ENCODE measurements at regions not wholly inside any gene's neighbourhood (a gene's known extent, or its start where the extent isn't known, plus 50 kb on each side); places are given as distances from the start of the nearest gene placed in this dataset.

GRCh38 chr18:76771192-76771799, 51.1 kb upstream of the ZNF236 start:
- no peak overlapping the region for H3K4me3 ChIP-seq
- no peak overlapping the region for H3K4me2 ChIP-seq
- H3K36me3 ChIP-seq: no peaks in the 10 kb centered on the region
- no peaks in the 10 kb centered on the region for H4K20me1 ChIP-seq
- peaks cover 31% of the 10 kb centered on the region for H3K9me3 ChIP-seq
- no peak overlapping the region for H3K9ac ChIP-seq
- H3K27ac ChIP-seq: no peak overlapping the region
- TF ChIP-seq Cebpa-rat (IDR thresholded peaks at IDR 0.05): no peak
- no peaks in the 10 kb centered on the region for H3K4me1 ChIP-seq
- no peaks in the 10 kb centered on the region for H3K27me3 ChIP-seq

GRCh38 chr18:76767954-76768353, 54.4 kb upstream of the ZNF236 start:
- Histone ChIP-seq H3K4me1 (no peaks in the 10 kb centered on the region), H3K4me2 (no peak overlapping the region), H3K4me3 (no peak overlapping the region), H3K9me3 (peaks cover 31% of the 10 kb centered on the region), H4K20me1 (no peaks in the 10 kb centered on the region), H3K27me3 (no peaks in the 10 kb centered on the region), H3K9ac (no peak overlapping the region), H3K36me3 (no peaks in the 10 kb centered on the region), H3K27ac (no peak overlapping the region)
- TF ChIP-seq Cebpa-rat (IDR thresholded peaks at IDR 0.05): no peak

DNA sequence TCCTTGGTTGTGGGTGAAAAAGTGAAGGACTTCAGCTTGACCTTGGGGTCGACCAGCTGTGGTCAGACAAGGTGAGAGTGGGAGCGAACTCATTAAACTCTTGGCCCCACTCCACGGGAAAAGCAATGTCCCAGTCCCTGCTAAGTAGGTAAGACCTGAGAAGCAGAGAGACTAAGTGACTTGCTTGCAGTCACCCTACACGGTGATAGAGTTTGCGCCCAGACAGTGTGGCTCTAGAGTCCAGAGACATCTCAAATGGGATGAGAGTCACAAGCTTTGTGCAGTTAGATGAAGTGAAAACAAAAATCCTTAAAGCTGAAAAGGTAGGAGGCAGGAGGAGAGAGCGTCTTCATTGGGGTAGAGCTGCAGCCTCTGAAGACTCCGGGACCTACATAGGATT, 55.9 kb upstream of the ZNF236 start:
- no peaks in the 10 kb centered on the region for H4K20me1 ChIP-seq
- no peak overlapping the region for H3K9ac ChIP-seq
- H3K4me2 ChIP-seq: no peak overlapping the region
- no peaks in the 10 kb centered on the region for H3K36me3 ChIP-seq
- H3K27me3 ChIP-seq: no peaks in the 10 kb centered on the region
- H3K27ac ChIP-seq: no peak overlapping the region
- no peak overlapping the region for H3K4me3 ChIP-seq
- H3K4me1 ChIP-seq: peaks cover 10% of the 10 kb centered on the region
- no peak for TF ChIP-seq Cebpa-rat (IDR thresholded peaks at IDR 0.05)
- peaks cover 32% of the 10 kb centered on the region for H3K9me3 ChIP-seq

DNA sequence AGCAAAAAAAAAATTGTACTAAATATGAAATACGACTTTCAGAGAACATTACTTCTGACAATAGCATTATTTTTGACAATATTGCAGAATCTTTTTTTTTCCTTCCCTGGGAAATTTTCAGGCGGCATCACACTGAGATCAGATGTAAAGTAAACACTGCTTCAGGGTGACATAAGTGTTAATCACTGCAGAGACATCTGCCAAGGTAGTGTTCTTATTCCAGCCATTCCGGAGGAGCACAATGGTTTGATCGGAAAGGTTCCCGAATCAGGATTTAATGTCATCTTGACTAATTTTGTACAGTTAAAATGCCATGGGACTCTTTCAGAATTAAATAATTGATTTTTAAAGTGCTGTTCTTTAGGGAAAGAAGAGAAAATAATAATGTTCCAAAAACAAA, 56.7 kb upstream of the ZNF236 start:
- Histone ChIP-seq H3K4me2 (no peak overlapping the region), H3K9me3 (peaks cover 37% of the 10 kb centered on the region), H3K27ac (no peak overlapping the region), H3K36me3 (no peaks in the 10 kb centered on the region), H3K4me1 (peaks cover 12% of the 10 kb centered on the region), H3K9ac (no peak overlapping the region), H3K27me3 (no peaks in the 10 kb centered on the region), H4K20me1 (no peaks in the 10 kb centered on the region), H3K4me3 (no peak overlapping the region)
- TF ChIP-seq Cebpa-rat (IDR thresholded peaks at IDR 0.05): no peak

DNA sequence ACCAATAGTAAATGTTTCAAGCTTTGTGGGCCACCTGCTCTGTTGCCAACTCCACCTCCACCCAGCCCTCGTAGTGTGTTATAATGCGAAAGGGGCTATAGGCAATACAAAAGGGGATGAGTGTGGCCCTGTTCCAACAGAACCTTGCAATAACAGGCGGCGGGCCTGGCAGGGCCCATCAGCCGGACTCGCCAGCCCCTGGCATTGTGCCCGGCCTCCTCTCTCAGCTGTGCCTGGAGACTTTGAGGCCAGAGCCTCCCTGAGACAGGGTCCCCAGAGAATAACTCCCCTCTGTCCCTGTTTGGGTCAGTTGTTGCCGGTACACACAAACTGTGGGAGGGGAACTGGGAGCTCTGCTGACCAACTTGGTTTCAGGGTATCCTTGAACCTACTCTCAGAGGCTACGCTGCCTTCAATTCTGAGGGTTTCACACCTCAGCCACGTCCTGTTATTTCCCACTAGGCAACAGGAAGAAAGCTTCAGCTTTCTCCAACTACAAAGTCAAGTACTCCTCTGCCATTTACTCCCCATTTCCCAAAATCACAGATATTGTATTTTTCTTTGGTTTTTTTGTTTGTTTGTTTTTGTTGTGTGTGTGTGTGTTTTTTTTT, 58.0 kb upstream of the ZNF236 start:
- Histone ChIP-seq H3K4me2 (no peak overlapping the region), H3K36me3 (no peaks in the 10 kb centered on the region), H3K9ac (no peak overlapping the region), H3K27ac (no peak overlapping the region), H3K27me3 (no peaks in the 10 kb centered on the region), H3K9me3 (peaks cover 31% of the 10 kb centered on the region), H4K20me1 (no peaks in the 10 kb centered on the region), H3K4me1 (peaks cover 12% of the 10 kb centered on the region), H3K4me3 (no peak overlapping the region)
- no peak for TF ChIP-seq Cebpa-rat (IDR thresholded peaks at IDR 0.05)

DNA sequence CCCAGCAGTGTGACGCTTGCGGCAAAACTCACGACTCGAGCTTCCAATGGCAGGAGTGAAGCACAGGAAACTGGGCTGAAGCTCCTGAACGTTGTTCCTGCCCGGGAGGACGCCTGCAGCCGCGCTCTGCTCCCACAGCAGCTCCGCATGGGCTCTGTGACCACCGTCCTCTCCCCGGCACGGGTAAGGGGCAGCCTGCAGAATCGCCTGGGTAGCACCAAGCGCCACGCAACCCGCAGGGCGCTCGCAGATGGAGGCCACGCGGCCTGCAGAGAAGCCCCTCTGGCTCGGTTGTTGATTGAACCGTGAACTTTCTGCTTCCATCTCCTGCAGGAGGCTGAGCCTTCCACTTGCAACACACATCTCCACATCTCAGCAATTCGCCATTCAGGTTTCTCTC, 63.3 kb upstream of the ZNF236 start:
- no peaks in the 10 kb centered on the region for H3K27me3 ChIP-seq
- no peak overlapping the region for H3K4me2 ChIP-seq
- H4K20me1 ChIP-seq: no peaks in the 10 kb centered on the region
- H3K4me3 ChIP-seq: no peak overlapping the region
- H3K4me1 ChIP-seq: peaks cover 12% of the 10 kb centered on the region
- H3K27ac ChIP-seq: no peak overlapping the region
- 0 out of 2 replicates have a peak, but pooled peaks cover 11% of the 10 kb centered on the region for H3K9me3 ChIP-seq
- no peaks in the 10 kb centered on the region for H3K36me3 ChIP-seq
- H3K9ac ChIP-seq: no peak overlapping the region
- no peak for TF ChIP-seq Cebpa-rat (IDR thresholded peaks at IDR 0.05)

GRCh38 chr18:76757925-76758324, 64.4 kb upstream of the ZNF236 start:
- H3K27me3 ChIP-seq: no peaks in the 10 kb centered on the region
- no peak overlapping the region for H3K4me2 ChIP-seq
- TF ChIP-seq Cebpa-rat (IDR thresholded peaks at IDR 0.05): no peak
- no peaks in the 10 kb centered on the region for H3K36me3 ChIP-seq
- H3K4me3 ChIP-seq: no peak overlapping the region
- no peaks in the 10 kb centered on the region for H4K20me1 ChIP-seq
- H3K27ac ChIP-seq: no peak overlapping the region
- H3K9me3 ChIP-seq: 0 out of 2 replicates have a peak, but pooled peaks cover 11% of the 10 kb centered on the region
- H3K4me1 ChIP-seq: peaks cover 12% of the 10 kb centered on the region
- H3K9ac ChIP-seq: no peak overlapping the region

GRCh38 chr18:76757335-76757734, 65.0 kb upstream of the ZNF236 start:
- no peak overlapping the region for H3K27ac ChIP-seq
- 0 out of 2 replicates have a peak, but pooled peaks cover 11% of the 10 kb centered on the region for H3K9me3 ChIP-seq
- H4K20me1 ChIP-seq: no peaks in the 10 kb centered on the region
- no peaks in the 10 kb centered on the region for H3K27me3 ChIP-seq
- no peak for TF ChIP-seq Cebpa-rat (IDR thresholded peaks at IDR 0.05)
- no peak overlapping the region for H3K4me3 ChIP-seq
- no peak overlapping the region for H3K4me2 ChIP-seq
- no peaks in the 10 kb centered on the region for H3K36me3 ChIP-seq
- no peak overlapping the region for H3K9ac ChIP-seq
- peaks cover 12% of the 10 kb centered on the region for H3K4me1 ChIP-seq

GRCh38 chr18:76756531-76757253, 65.7 kb upstream of the ZNF236 start:
- TF ChIP-seq Cebpa-rat (IDR thresholded peaks at IDR 0.05): no peak
- Histone ChIP-seq H3K4me3 (no peak overlapping the region), H4K20me1 (no peaks in the 10 kb centered on the region), H3K4me1 (peaks cover 5% of the 10 kb centered on the region), H3K9ac (no peak overlapping the region), H3K9me3 (peaks cover 17% of the 10 kb centered on the region), H3K4me2 (no peak overlapping the region), H3K27ac (no peak overlapping the region), H3K36me3 (no peaks in the 10 kb centered on the region), H3K27me3 (no peaks in the 10 kb centered on the region)

- no peak for TF ChIP-seq Cebpa-rat (IDR thresholded peaks at IDR 0.05)
- H3K27ac ChIP-seq: no peak overlapping the region
Observed at GRCh38 chr18:76754351-76754750, 68.0 kb upstream of the ZNF236 start.

More at GRCh38 chr18:76754351-76754750, 68.0 kb upstream of the ZNF236 start:
- Histone ChIP-seq H3K9ac (no peak overlapping the region), H3K36me3 (no peaks in the 10 kb centered on the region), H3K4me3 (no peak overlapping the region), H3K27me3 (no peaks in the 10 kb centered on the region), H4K20me1 (no peaks in the 10 kb centered on the region), H3K4me2 (no peak overlapping the region), H3K9me3 (peaks cover 23% of the 10 kb centered on the region), H3K4me1 (no peaks in the 10 kb centered on the region)
